ENCODE measurements at regions not wholly inside any gene's neighbourhood (a gene's known extent, or its start where the extent isn't known, plus 50 kb on each side); places are given as distances from the start of the nearest gene placed in this dataset.

DNA sequence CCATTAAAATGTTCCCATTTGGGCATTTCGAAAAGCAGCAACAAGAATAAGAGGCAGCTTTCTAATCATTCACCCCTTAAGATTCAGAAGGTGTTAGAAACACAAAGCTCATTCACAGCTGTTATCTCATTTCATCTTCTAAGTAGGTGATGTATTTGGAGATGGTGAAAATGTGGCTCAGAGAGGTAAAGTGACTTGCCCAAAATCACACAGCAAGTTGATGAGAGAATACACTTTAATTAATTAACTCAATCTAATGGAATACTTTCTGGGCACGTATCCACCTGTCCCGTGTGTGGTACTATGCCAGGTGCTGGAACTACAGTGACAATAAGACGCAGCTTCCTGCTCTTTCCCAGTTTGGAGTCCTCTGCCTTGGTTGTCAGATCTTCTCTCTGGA, 147.4 kb upstream of the LRFN2 start:
- TF ChIP-seq, protein P1, sequence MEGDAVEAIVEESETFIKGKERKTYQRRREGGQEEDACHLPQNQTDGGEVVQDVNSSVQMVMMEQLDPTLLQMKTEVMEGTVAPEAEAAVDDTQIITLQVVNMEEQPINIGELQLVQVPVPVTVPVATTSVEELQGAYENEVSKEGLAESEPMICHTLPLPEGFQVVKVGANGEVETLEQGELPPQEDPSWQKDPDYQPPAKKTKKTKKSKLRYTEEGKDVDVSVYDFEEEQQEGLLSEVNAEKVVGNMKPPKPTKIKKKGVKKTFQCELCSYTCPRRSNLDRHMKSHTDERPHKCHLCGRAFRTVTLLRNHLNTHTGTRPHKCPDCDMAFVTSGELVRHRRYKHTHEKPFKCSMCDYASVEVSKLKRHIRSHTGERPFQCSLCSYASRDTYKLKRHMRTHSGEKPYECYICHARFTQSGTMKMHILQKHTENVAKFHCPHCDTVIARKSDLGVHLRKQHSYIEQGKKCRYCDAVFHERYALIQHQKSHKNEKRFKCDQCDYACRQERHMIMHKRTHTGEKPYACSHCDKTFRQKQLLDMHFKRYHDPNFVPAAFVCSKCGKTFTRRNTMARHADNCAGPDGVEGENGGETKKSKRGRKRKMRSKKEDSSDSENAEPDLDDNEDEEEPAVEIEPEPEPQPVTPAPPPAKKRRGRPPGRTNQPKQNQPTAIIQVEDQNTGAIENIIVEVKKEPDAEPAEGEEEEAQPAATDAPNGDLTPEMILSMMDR (IDR thresholded peaks at IDR 0.05 in 2 of 3, conservative IDR thresholded peaks at IDR 0.05 in 1 of 3; ENCODE audit: borderline replicate concordance in 1 of 3, insufficient read depth in 1 of 3, low read depth in 2 of 3, low read length in 2 of 3): no peak
- TF ChIP-seq YY1 (IDR thresholded peaks at IDR 0.05; ENCODE audit: extremely low read depth, insufficient replicate concordance, low read depth, low read length): no peak
- TF ChIP-seq POLR2AphosphoS5 (IDR thresholded peaks at IDR 0.05; ENCODE audit: low read depth, low read length): no peak
- TF ChIP-seq EZH2 (IDR thresholded peaks at IDR 0.05): no peak
- no peak for TF ChIP-seq FOSL1 (IDR thresholded peaks at IDR 0.05; ENCODE audit: low read depth)
- TF ChIP-seq, protein P2, sequence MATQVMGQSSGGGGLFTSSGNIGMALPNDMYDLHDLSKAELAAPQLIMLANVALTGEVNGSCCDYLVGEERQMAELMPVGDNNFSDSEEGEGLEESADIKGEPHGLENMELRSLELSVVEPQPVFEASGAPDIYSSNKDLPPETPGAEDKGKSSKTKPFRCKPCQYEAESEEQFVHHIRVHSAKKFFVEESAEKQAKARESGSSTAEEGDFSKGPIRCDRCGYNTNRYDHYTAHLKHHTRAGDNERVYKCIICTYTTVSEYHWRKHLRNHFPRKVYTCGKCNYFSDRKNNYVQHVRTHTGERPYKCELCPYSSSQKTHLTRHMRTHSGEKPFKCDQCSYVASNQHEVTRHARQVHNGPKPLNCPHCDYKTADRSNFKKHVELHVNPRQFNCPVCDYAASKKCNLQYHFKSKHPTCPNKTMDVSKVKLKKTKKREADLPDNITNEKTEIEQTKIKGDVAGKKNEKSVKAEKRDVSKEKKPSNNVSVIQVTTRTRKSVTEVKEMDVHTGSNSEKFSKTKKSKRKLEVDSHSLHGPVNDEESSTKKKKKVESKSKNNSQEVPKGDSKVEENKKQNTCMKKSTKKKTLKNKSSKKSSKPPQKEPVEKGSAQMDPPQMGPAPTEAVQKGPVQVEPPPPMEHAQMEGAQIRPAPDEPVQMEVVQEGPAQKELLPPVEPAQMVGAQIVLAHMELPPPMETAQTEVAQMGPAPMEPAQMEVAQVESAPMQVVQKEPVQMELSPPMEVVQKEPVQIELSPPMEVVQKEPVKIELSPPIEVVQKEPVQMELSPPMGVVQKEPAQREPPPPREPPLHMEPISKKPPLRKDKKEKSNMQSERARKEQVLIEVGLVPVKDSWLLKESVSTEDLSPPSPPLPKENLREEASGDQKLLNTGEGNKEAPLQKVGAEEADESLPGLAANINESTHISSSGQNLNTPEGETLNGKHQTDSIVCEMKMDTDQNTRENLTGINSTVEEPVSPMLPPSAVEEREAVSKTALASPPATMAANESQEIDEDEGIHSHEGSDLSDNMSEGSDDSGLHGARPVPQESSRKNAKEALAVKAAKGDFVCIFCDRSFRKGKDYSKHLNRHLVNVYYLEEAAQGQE (IDR thresholded peaks at IDR 0.05; ENCODE audit: low read depth): no peak

Data from HCT116 (cell line).